HL-60/S4 (cell line): ENCODE measurements at regions not wholly inside any gene's neighbourhood (a gene's known extent, or its start where the extent isn't known, plus 50 kb on each side); places are given as distances from the start of the nearest gene placed in this dataset.
"Not testable (repeated sequence)": the region's sequence is repeated elsewhere in the genome, so short reads cannot be mapped to it uniquely, and the experiment has no call there.

Source experiments
- in situ Hi-C: fragments of 300-500 bp; cut with MboI; formaldehyde crosslinking; loops from 2 replicates; pipeline ENCODE4 v1.14.3; 2022; ENCODE audit warnings: low sequenced_read_pairs

- in situ Hi-C loops: not testable (repeated sequence)
These were observed 106.0 kb downstream of the SPATA18 start for GRCh38 chr4:52157071-52157470.

GRCh38 chr4:52157641-52158316 is 106.7 kb downstream of the SPATA18 start:
- in situ Hi-C loops: no loop called here

GRCh38 chr4:52160859-52161258 is 109.8 kb downstream of the SPATA18 start:
- in situ Hi-C loops: no loop called here

GRCh38 chr4:52164116-52164515 is 113.0 kb downstream of the SPATA18 start:
- in situ Hi-C loops: no loop called here

- in situ Hi-C loops: no loop called here
These were observed 121.1 kb downstream of the SPATA18 start for GRCh38 chr4:52172166-52172565.

- in situ Hi-C loops: no loop called here
These were observed 122.5 kb downstream of the SPATA18 start for GRCh38 chr4:52173470-52174045.

- in situ Hi-C loops: no loop called here
These were observed 136.5 kb downstream of the SPATA18 start for GRCh38 chr4:52187603-52188002.

- in situ Hi-C loops: no loop called here
These were observed 140.9 kb downstream of the SPATA18 start for GRCh38 chr4:52192001-52192400.

GRCh38 chr4:52192721-52193135 is 141.6 kb downstream of the SPATA18 start:
- in situ Hi-C loops: no loop called here

- in situ Hi-C loops: no loop called here
These were observed 144.8 kb downstream of the SPATA18 start for GRCh38 chr4:52195869-52196268.

GRCh38 chr4:52196606-52197130 is 145.6 kb downstream of the SPATA18 start:
- in situ Hi-C loops: no loop called here

- in situ Hi-C loops: no loop called here
These were observed 146.2 kb downstream of the SPATA18 start for GRCh38 chr4:52197306-52197705.

GRCh38 chr4:52198294-52198693 is 147.2 kb downstream of the SPATA18 start:
- in situ Hi-C loops: no loop called here

GRCh38 chr4:52199574-52200338 is 148.7 kb downstream of the SPATA18 start:
- in situ Hi-C loops: no loop called here

- in situ Hi-C loops: no loop called here
These were observed 149.2 kb downstream of the SPATA18 start for GRCh38 chr4:52200339-52200725.

- in situ Hi-C loops: no loop called here
These were observed 150.6 kb downstream of the SPATA18 start for GRCh38 chr4:52201715-52202114.

GRCh38 chr4:52202251-52202779 is 151.2 kb downstream of the SPATA18 start:
- in situ Hi-C loops: no loop called here

- in situ Hi-C loops: no loop called here
These were observed 151.8 kb downstream of the SPATA18 start for GRCh38 chr4:52202931-52203330.

GRCh38 chr4:52203351-52203750 is 152.2 kb downstream of the SPATA18 start:
- in situ Hi-C loops: no loop called here

- in situ Hi-C loops: no loop called here
These were observed 153.8 kb downstream of the SPATA18 start for GRCh38 chr4:52204921-52205320.

GRCh38 chr4:52207146-52207545 is 156.0 kb downstream of the SPATA18 start:
- in situ Hi-C loops: not testable (repeated sequence)

GRCh38 chr4:52212702-52213101 is 161.6 kb downstream of the SPATA18 start:
- in situ Hi-C loops: no loop called here
